ENCODE measurements at regions not wholly inside any gene's neighbourhood (a gene's known extent, or its start where the extent isn't known, plus 50 kb on each side); places are given as distances from the start of the nearest gene placed in this dataset.
A peak's percentile ranks its signal among the peaks of the same experiment; 100 is the strongest.

GRCh38 chr2:56713978-56714377 lies 530.2 kb downstream of the CCDC85A start:
- no peak for DNase-seq

GRCh38 chr2:56714400-56714799 lies 530.6 kb downstream of the CCDC85A start:
- DNase-seq = no peak

- DNase-seq = no peak
Measured at GRCh38 chr2:56715683-56716082, 531.9 kb downstream of the CCDC85A start.

GRCh38 chr2:56718413-56718812 lies 534.6 kb downstream of the CCDC85A start:
- no peak for DNase-seq

GRCh38 chr2:56729212-56729611 lies 545.4 kb downstream of the CCDC85A start:
- DNase-seq = no peak

GRCh38 chr2:56732946-56733345 lies 549.2 kb downstream of the CCDC85A start:
- DNase-seq = no peak

- DNase-seq = no peak
Measured at GRCh38 chr2:56739413-56739812, 555.6 kb downstream of the CCDC85A start.

- peak; percentile 73 to 81 for DNase-seq
Measured at GRCh38 chr2:56741601-56742102, 557.9 kb downstream of the CCDC85A start.

GRCh38 chr2:56743807-56744206 lies 560.0 kb downstream of the CCDC85A start:
- no peak for DNase-seq

GRCh38 chr2:56749152-56749752 lies 565.5 kb downstream of the CCDC85A start:
- DNase-seq = peak in 1 of 2 experiments; percentile 43

- DNase-seq = no peak
Measured at GRCh38 chr2:56753182-56753581, 569.4 kb downstream of the CCDC85A start.

- DNase-seq = no peak
Measured at GRCh38 chr2:56754066-56754615, 570.4 kb downstream of the CCDC85A start.

GRCh38 chr2:56754627-56755026 lies 570.8 kb downstream of the CCDC85A start:
- DNase-seq = no peak

GRCh38 chr2:56757884-56758545 lies 574.2 kb downstream of the CCDC85A start:
- no peak for DNase-seq

- no peak for DNase-seq
Measured at GRCh38 chr2:56763683-56764082, 579.9 kb downstream of the CCDC85A start.

- no peak for DNase-seq
Measured at GRCh38 chr2:56768973-56769372, 585.2 kb downstream of the CCDC85A start.

GRCh38 chr2:56770490-56770889 lies 586.7 kb downstream of the CCDC85A start:
- DNase-seq = no peak

GRCh38 chr2:56784046-56784445 lies 600.3 kb downstream of the CCDC85A start:
- no peak for DNase-seq

GRCh38 chr2:56801214-56801613 lies 617.4 kb downstream of the CCDC85A start:
- no peak for DNase-seq

GRCh38 chr2:56801770-56802169 lies 618.0 kb downstream of the CCDC85A start:
- no peak for DNase-seq

- DNase-seq = no peak
Measured at GRCh38 chr2:56803596-56803995, 619.8 kb downstream of the CCDC85A start.

GRCh38 chr2:56806924-56807323 lies 623.1 kb downstream of the CCDC85A start:
- DNase-seq = no peak

- DNase-seq = no peak
Measured at GRCh38 chr2:56807861-56808260, 624.1 kb downstream of the CCDC85A start.

- no peak for DNase-seq
Measured at GRCh38 chr2:56811401-56811800, 627.6 kb downstream of the CCDC85A start.

Data from SW 1271 (cell line).